ENCODE measurements at regions not wholly inside any gene's neighbourhood (a gene's known extent, or its start where the extent isn't known, plus 50 kb on each side); places are given as distances from the start of the nearest gene placed in this dataset.

GRCh38 chr2:236879416-236879963 is 206.2 kb upstream of the COPS8 start:
- CTCF ChIA-PET = no interaction called here
- POLR2A ChIA-PET = no interaction called here

GRCh38 chr2:236882074-236882473 is 203.6 kb upstream of the COPS8 start:
- ChIA-PET CTCF (no interaction called here), POLR2A (no interaction called here)

DNA sequence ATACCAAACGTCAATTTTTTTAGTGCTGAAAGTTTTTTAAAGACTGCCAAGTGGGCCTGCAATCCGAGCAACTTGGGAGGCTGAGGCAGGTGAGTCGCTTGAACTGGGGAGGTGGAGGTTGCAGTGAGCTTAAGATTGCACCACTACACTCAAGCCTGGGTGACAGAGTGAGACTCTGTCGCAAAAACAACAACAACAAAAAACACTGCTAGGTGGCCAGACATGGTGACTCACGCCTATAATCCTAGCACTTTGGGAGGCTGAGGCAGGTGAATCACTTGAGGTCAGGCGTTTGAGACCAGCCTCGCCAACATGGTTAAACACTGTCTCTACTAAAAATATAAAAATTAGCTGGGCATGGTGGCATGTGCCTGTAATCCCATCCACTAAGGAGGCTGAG is 202.8 kb upstream of the COPS8 start:
- POLR2A ChIA-PET = no interaction called here
- CTCF ChIA-PET = no interaction called here

GRCh38 chr2:236883819-236884218 is 201.9 kb upstream of the COPS8 start:
- CTCF ChIA-PET = no interaction called here
- POLR2A ChIA-PET = no interaction called here

GRCh38 chr2:236884569-236885175 is 201.0 kb upstream of the COPS8 start:
- POLR2A ChIA-PET = no interaction called here
- CTCF ChIA-PET = no interaction called here

DNA sequence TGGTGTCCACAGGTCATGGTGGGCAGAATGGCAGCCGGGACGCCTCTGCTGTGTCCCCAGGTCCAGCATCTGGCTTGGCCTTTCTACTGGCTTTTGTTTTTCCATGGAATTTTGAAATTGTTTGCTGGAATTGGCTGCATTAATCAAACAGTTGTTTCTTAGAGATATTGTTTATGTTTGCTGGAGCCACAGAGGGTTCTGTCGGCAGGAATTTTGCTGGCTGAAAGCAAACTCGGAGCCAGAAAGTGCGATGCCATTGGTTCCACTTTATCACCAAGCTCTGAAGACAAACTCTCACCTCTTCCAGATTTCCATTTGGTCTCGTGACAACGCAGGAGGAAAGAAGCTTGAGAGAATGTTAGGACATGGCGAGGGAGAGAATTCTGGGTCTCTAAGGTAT is 199.2 kb upstream of the COPS8 start:
- POLR2A ChIA-PET = no interaction called here

GRCh38 chr2:236887531-236887930 is 198.2 kb upstream of the COPS8 start:
- CTCF ChIA-PET = no interaction called here

More for the DNA sequence above, 199.2 kb upstream of the COPS8 start:
- CTCF ChIA-PET = interaction anchor here (1.1 kb wide), 1 partner anchor 11 kb away, joined by 3 read pairs; no protein-coding TSS in a partner anchor

DNA sequence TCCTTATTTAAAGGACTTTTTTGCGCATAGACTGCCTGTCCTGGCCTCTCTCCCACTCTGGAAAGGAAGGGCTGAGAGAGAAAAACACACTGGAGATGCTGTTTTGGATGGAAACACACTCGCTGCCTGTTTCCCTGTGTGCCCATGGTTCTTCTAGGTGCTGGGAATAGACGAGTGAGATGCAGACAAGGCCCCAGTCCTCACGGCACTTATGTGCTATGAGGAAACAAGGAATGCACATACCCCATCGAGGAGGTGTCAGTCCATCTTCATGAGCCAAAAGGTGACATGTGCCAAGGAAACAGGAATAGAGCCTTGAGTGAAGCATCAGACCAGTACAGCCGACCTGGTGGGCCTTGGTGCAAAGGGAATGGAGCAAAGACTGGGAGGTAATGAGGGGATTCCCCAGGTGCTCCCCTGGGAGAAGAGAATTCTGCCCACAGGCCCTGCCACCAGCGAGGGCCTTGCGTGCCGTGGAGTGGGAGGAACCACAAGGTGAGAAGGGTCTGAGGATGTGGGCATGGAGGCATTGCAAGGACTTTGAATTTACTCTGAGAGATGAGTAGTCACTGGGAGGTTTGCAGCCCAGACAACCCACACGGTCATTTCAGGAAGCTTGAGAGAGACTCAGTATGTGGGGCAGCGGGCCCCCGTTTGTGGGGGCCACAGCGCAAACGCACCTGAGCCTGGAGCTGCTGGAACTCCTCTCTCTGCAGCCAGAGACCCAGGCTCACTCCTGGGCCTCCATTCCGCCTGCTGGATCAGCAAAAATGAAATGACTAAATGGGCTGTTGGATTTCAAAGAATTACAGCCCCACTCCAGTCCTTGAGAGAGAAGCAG is 197.5 kb upstream of the COPS8 start:
- ChIA-PET POLR2A (no interaction called here), CTCF (no interaction called here)

More at GRCh38 chr2:236887531-236887930, 198.2 kb upstream of the COPS8 start:
- POLR2A ChIA-PET = no interaction called here

- POLR2A ChIA-PET = no interaction called here
Measured at GRCh38 chr2:236888794-236889780, 196.6 kb upstream of the COPS8 start.

GRCh38 chr2:236889791-236890704 is 195.6 kb upstream of the COPS8 start:
- ChIA-PET POLR2A (no interaction called here), CTCF (no interaction called here)

More at GRCh38 chr2:236888794-236889780, 196.6 kb upstream of the COPS8 start:
- CTCF ChIA-PET = no interaction called here

- POLR2A ChIA-PET = no interaction called here
- CTCF ChIA-PET = interaction anchor here (1.4 kb wide), 1 partner anchor 20 kb away, joined by 3 read pairs; no protein-coding TSS in a partner anchor
Measured at GRCh38 chr2:236892721-236893120, 193.0 kb upstream of the COPS8 start.

DNA sequence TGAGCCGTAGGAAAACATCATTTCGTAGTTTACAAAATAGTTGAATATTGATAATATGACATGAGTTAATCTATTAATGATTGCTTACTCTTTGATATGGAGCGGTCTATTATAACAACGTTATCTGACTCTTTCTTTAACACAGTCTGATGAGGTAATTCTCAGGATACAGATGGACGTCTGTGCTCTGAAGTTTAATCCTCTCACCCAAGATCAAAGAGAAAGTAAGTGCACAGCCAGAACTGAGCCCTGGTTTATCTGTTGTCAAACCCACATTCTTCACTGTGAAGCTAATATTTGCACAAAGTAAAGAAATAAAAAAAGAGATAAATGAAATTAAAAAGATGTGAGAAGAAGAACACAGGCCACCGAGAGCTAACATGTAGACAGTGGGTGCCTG is 190.9 kb upstream of the COPS8 start:
- CTCF ChIA-PET = no interaction called here

GRCh38 chr2:236895497-236895896 is 190.2 kb upstream of the COPS8 start:
- ChIA-PET POLR2A (interaction anchor here (0.7 kb wide), 1 partner anchor 105 kb away, joined by 3 read pairs; no protein-coding TSS in a partner anchor), CTCF (no interaction called here)

More for the DNA sequence above, 190.9 kb upstream of the COPS8 start:
- POLR2A ChIA-PET = no interaction called here

DNA sequence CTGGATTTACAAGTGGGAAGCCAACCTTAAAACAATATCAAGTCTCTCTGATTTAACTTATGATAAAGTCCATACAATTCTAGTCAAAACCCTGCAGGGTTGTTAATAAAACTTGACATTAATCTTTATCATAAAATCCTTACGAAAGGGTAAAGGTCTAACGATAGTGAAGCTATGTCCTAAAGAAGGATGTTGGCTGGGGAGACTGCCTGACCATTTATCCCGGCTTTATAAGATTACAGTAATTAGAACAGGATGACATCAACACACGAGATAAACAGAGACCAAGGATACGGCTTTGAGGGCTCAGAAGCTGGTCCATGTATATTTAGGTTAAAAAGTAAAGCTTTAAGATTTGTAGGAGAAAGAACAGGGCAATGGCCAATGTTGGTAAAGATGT is 189.0 kb upstream of the COPS8 start:
- ChIA-PET CTCF (no interaction called here), POLR2A (no interaction called here)

GRCh38 chr2:236899146-236899545 is 186.5 kb upstream of the COPS8 start:
- CTCF ChIA-PET = no interaction called here
- POLR2A ChIA-PET = no interaction called here

DNA sequence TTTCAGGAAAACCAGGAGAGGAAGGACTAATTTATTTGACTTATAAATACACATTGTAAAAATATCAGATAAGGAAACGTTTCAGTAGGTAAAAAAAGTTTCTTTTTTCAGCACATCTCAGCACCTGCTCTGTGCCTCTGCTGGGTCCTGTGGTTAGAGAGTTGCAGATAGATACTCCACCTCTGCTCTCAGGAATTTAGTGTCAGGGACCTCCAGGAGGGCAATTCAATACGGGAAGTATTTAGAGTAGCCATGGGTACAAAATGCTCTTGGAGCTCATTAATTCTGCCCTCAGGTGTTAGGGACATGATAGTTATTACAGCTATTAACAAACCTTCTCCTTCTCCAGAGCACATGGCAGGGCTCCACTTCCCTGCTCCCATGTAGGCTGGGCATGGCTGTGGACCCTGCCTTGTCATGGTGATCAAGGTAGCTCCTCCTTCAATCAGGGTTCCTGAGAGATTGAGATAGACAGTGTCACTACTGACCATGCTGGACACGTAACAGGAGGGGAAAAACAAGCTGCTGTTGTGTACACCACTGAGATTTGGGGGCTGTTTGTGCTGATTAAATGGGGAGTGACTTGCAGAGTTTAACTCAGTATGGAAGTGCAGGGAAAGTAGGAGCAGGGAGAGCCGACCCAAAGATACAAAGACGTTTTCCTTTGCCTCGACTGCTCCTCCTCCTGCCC is 185.6 kb upstream of the COPS8 start:
- POLR2A ChIA-PET = no interaction called here

DNA sequence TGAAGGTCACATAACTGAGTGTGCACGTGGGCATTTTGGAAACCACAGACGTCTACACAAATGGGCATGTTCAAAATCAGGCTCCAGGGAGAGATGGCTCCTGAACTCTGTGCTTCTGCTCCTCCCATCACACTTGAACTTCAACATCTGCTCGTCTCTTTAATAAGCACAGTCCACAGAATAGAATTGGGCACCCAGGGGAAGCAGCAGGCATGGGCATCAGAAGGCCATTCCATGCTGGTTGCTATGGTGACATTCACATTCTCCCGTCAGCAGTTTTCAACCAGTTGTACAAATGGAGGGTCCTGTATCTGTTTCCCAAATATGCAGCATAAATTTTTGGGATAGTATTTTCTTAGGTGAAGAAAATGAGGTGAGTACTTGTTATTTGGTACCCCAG is 183.7 kb upstream of the COPS8 start:
- ChIA-PET CTCF (no interaction called here), POLR2A (no interaction called here)

More for the DNA sequence above, 185.6 kb upstream of the COPS8 start:
- CTCF ChIA-PET = no interaction called here

DNA sequence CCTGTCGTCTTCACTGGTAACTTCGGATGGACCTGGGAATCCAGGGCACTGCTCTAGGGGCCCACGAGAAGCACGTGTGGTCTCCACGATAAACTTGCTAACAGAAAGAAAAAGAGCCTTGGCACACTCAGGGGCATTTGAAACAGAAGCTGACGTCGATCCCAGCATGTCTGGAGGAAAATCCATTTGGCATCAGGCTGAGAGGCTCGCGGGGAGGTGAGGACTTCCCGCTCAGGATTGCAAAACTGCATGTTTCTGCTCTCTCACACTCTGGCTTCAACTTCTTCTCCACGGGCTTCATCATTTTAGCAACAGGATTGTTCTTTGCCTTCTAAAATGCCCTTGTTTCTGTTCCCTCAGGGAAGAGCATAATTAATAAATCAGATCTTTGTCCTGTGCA is 181.7 kb upstream of the COPS8 start:
- ChIA-PET CTCF (no interaction called here), POLR2A (no interaction called here)
